T-helper 1 cell treated with Interleukin-12 subunit alpha and Interleukin-12 subunit beta and Interleukin-4 antibody, amounts not matched to agents 30 μg/mL and 1 μg/mL, for 36 hours (primary cell): ENCODE measurements at regions not wholly inside any gene's neighbourhood (a gene's known extent, or its start where the extent isn't known, plus 50 kb on each side); places are given as distances from the start of the nearest gene placed in this dataset.

ENCODE experiments used
- H3K27ac Mint-ChIP-seq: one replicate; pipeline ENCODE4 v1.8.0; 2021; ENCODE audit warnings: mild to moderate bottlenecking, mixed read lengths
- H3K27me3 Mint-ChIP-seq: one replicate; pipeline ENCODE4 v1.8.0; 2021; ENCODE audit warnings: low read depth, mixed read lengths
- H3K36me3 Mint-ChIP-seq: one replicate; pipeline ENCODE4 v1.8.0; 2021; ENCODE audit warnings: low read depth, mixed read lengths
- H3K4me1 Mint-ChIP-seq: one replicate; pipeline ENCODE4 v1.8.0; 2021; ENCODE audit warnings: low read depth, mixed read lengths
- H3K4me3 Mint-ChIP-seq: one replicate; pipeline ENCODE4 v1.8.0; 2021; ENCODE audit warnings: mild to moderate bottlenecking, moderate library complexity, mixed read lengths
- H3K9me3 Mint-ChIP-seq: one replicate; pipeline ENCODE4 v1.8.0; 2021; ENCODE audit warnings: mixed read lengths

DNA sequence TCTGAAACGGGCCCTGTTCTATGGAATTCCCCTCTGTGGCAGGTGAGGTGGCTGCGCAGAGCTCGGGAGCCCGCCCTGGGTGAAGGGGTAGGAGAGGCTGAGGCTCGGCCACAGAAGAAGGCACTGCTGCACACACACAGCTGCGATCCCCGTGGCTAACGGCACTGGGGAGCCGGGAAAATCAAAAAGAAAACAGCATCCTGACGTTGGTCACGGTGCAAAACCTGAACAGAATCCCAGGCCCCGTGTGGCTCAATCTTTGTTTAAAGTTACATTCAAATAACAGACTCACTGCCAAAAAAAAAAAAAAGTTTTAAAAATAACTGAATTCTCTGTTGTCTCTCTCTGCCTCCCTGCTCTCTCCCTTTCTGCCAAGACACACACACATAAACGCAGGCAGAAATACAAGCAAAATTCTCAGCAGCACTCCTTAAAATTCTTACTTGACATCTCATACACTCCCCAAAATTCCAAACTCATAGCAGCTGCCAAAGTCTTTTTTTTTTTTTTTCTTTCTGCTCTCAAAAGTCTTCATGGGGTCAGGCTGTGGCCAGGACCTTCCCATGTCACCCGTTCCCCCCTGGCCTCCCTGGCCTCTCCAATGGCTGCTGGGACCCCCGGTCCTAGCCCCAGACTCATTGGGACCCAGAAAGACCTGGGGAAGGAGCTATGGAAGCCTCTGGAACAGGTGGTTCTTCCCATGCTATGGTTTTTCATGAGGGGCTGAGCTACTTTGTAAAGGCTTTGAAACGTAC lies 248.8 kb downstream of the TTLL2 start:
- Mint-ChIP-seq H3K4me3 (no peak overlapping the region), H3K27ac (no peak overlapping the region), H3K27me3 (no peaks in the 10 kb centered on the region), H3K4me1 (no peaks in the 10 kb centered on the region), H3K9me3 (no peaks in the 10 kb centered on the region), H3K36me3 (no peaks in the 10 kb centered on the region)

- Mint-ChIP-seq H3K4me3 (no peak overlapping the region), H3K27ac (no peak overlapping the region), H3K9me3 (no peaks in the 10 kb centered on the region), H3K27me3 (no peaks in the 10 kb centered on the region), H3K4me1 (no peaks in the 10 kb centered on the region), H3K36me3 (no peaks in the 10 kb centered on the region)
Observed at GRCh38 chr6:167574431-167575151, 249.7 kb downstream of the TTLL2 start.

GRCh38 chr6:167575158-167575696 lies 250.3 kb downstream of the TTLL2 start:
- H3K4me3 Mint-ChIP-seq: no peak overlapping the region
- H3K4me1 Mint-ChIP-seq: no peaks in the 10 kb centered on the region
- H3K27me3 Mint-ChIP-seq: peaks cover 4% of the 10 kb centered on the region
- no peaks in the 10 kb centered on the region for H3K36me3 Mint-ChIP-seq
- H3K27ac Mint-ChIP-seq: no peak overlapping the region
- no peaks in the 10 kb centered on the region for H3K9me3 Mint-ChIP-seq

GRCh38 chr6:167576050-167576741 lies 250.5 kb upstream of the AFDN start:
- no peaks in the 10 kb centered on the region for H3K9me3 Mint-ChIP-seq
- H3K36me3 Mint-ChIP-seq: no peaks in the 10 kb centered on the region
- no peaks in the 10 kb centered on the region for H3K4me1 Mint-ChIP-seq
- no peak overlapping the region for H3K4me3 Mint-ChIP-seq
- no peak overlapping the region for H3K27ac Mint-ChIP-seq
- peaks cover 8% of the 10 kb centered on the region for H3K27me3 Mint-ChIP-seq

GRCh38 chr6:167576828-167577503 lies 249.7 kb upstream of the AFDN start:
- no peaks in the 10 kb centered on the region for H3K9me3 Mint-ChIP-seq
- no peaks in the 10 kb centered on the region for H3K4me1 Mint-ChIP-seq
- peaks cover 8% of the 10 kb centered on the region for H3K27me3 Mint-ChIP-seq
- H3K27ac Mint-ChIP-seq: no peak overlapping the region
- H3K36me3 Mint-ChIP-seq: no peaks in the 10 kb centered on the region
- no peak overlapping the region for H3K4me3 Mint-ChIP-seq

- no peak overlapping the region for H3K4me3 Mint-ChIP-seq
- peaks cover under 1% of the 10 kb centered on the region for H3K36me3 Mint-ChIP-seq
- H3K27ac Mint-ChIP-seq: no peak overlapping the region
- H3K4me1 Mint-ChIP-seq: no peaks in the 10 kb centered on the region
- peaks cover 4% of the 10 kb centered on the region for H3K9me3 Mint-ChIP-seq
- peaks cover 12% of the 10 kb centered on the region for H3K27me3 Mint-ChIP-seq
Observed at GRCh38 chr6:167577891-167578361, 248.8 kb upstream of the AFDN start.

DNA sequence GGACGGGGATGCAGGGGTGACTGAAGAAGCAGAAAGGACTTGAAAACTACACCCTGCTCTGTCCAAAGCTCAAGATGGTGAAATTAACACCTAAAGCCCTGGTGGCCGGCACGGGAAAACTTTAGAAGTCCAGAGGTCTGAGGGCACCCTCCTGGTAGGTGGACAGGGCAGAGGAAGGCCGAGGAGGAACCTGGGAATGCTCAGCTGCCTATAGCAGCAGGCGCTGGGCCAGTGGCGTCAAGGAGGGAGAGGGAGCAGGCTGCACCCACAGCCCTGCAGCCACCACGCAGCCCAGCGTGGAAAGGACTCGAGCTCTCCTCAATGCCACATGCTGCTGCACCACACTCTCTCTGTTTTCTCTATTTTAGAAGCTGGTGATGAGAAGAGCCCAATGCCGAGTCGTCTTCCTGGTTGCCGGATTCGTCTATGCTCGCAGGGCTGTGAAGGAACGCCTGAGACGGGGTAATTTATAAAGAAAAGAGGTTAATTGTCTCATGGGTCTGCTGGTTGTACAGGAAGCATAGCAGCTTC lies 248.3 kb upstream of the AFDN start:
- H3K4me1 Mint-ChIP-seq: no peaks in the 10 kb centered on the region
- peaks cover 17% of the 10 kb centered on the region for H3K27me3 Mint-ChIP-seq
- H3K36me3 Mint-ChIP-seq: peaks cover 1% of the 10 kb centered on the region
- H3K27ac Mint-ChIP-seq: no peak overlapping the region
- H3K9me3 Mint-ChIP-seq: peaks cover 7% of the 10 kb centered on the region
- no peak overlapping the region for H3K4me3 Mint-ChIP-seq

- no peak overlapping the region for H3K4me3 Mint-ChIP-seq
- peaks cover 1% of the 10 kb centered on the region for H3K36me3 Mint-ChIP-seq
- peaks cover 7% of the 10 kb centered on the region for H3K9me3 Mint-ChIP-seq
- no peaks in the 10 kb centered on the region for H3K4me1 Mint-ChIP-seq
- no peak overlapping the region for H3K27ac Mint-ChIP-seq
- peaks cover 20% of the 10 kb centered on the region for H3K27me3 Mint-ChIP-seq
Observed at GRCh38 chr6:167579806-167580618, 246.7 kb upstream of the AFDN start.

DNA sequence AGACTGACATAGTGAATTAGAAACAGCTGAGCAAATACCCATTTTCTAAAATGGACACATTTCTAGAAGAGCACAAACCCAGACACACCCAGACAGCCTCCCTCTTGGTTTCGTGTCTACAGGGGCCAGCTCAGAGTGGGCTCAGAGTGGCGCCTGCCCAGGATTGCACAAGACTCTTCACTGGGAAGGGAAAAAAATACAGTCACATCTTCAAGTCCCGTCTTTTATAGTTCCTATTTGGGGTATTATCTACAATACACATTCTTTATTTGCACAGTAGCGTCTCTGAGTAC lies 246.1 kb upstream of the AFDN start:
- peaks cover 7% of the 10 kb centered on the region for H3K9me3 Mint-ChIP-seq
- H3K4me1 Mint-ChIP-seq: no peaks in the 10 kb centered on the region
- no peak overlapping the region for H3K4me3 Mint-ChIP-seq
- H3K27ac Mint-ChIP-seq: no peak overlapping the region
- peaks cover 26% of the 10 kb centered on the region for H3K27me3 Mint-ChIP-seq
- H3K36me3 Mint-ChIP-seq: peaks cover 1% of the 10 kb centered on the region

DNA sequence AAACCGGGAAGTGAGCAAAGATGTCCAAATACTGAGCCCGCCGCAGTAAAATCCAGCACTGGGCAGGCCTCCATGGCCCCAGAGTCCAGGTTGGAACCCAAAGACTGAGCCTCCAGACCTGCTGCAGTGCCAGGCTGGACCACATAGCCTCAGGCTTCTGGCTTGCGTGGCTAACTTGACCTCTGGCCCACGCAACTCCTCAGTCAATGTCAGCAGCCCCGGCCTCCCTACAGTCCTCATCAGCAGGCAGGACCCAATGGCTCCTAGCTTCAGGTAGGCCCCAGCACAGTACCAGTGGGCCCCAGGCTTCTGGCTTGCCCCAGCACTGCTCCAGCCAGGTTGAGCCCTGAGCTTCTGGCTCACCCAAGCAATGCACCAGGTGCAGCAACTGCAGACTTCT lies 245.1 kb upstream of the AFDN start:
- Mint-ChIP-seq H3K4me1 (no peaks in the 10 kb centered on the region), H3K27ac (no peak overlapping the region), H3K9me3 (peaks cover 7% of the 10 kb centered on the region), H3K4me3 (no peak overlapping the region), H3K27me3 (peaks cover 36% of the 10 kb centered on the region), H3K36me3 (peaks cover 1% of the 10 kb centered on the region)

- no peaks in the 10 kb centered on the region for H3K4me1 Mint-ChIP-seq
- no peak overlapping the region for H3K27ac Mint-ChIP-seq
- H3K27me3 Mint-ChIP-seq: peaks cover 36% of the 10 kb centered on the region
- H3K36me3 Mint-ChIP-seq: peaks cover 1% of the 10 kb centered on the region
- peaks cover 7% of the 10 kb centered on the region for H3K9me3 Mint-ChIP-seq
- no peak overlapping the region for H3K4me3 Mint-ChIP-seq
Observed at GRCh38 chr6:167583412-167583811, 243.3 kb upstream of the AFDN start.

GRCh38 chr6:167588181-167588919 lies 238.4 kb upstream of the AFDN start:
- H3K36me3 Mint-ChIP-seq: no peaks in the 10 kb centered on the region
- H3K9me3 Mint-ChIP-seq: peaks cover 8% of the 10 kb centered on the region
- peaks cover 19% of the 10 kb centered on the region for H3K27me3 Mint-ChIP-seq
- H3K4me1 Mint-ChIP-seq: no peaks in the 10 kb centered on the region
- H3K4me3 Mint-ChIP-seq: no peak overlapping the region
- no peak overlapping the region for H3K27ac Mint-ChIP-seq
